CD4-positive, alpha-beta T cell treated with Interleukin-4 for 1 hour (primary cell): ENCODE measurements at regions not wholly inside any gene's neighbourhood (a gene's known extent, or its start where the extent isn't known, plus 50 kb on each side); places are given as distances from the start of the nearest gene placed in this dataset.
A peak's percentile ranks its signal among the peaks of the same experiment; 100 is the strongest.

Experiments
- DNase-seq, 2 donors: peaks; one replicate each; pipeline ENCODE4 v3.0.0-alpha.2; 2020 to 2022

GRCh38 chr6:134117409-134117808 lies 65.0 kb upstream of the SLC2A12 start:
- DNase-seq, result no peak

- DNase-seq, result no peak
Measured at GRCh38 chr6:134115715-134116074, 63.3 kb upstream of the SLC2A12 start.

GRCh38 chr6:134114918-134115714 lies 62.7 kb upstream of the SLC2A12 start:
- DNase-seq, result no peak

- no peak for DNase-seq
Measured at GRCh38 chr6:134114489-134114888, 62.1 kb upstream of the SLC2A12 start.

- no peak for DNase-seq
Measured at GRCh38 chr6:134111726-134112125, 59.3 kb upstream of the SLC2A12 start.

DNA sequence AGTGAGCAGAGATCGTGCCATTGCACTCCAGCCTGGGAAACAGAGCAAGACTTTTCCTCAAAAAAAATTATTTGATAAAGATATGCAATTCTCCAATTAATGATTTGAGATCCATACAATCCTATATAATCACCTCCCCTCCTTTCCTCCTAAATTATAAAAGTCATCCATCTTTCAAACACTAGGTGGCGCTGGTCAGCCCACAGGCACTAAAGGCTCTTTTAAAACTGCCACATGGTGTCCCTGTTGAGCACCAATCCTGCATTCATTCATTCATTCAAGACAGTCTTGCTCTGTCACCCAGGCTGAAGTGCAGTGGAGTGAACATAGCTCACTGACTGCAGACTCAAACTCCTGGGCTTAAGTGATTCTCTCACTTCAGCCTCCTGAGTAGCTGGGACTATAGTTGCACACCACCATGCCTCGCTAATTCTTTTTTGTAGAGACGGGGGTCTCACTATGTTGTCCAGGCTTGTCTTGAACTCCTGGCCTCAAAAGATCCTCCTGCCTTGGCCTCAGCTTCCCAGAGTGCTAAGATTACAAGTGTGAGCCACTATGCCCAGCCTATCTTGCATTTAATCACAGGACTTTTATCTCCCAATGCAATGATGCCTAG lies 58.7 kb upstream of the SLC2A12 start:
- peak; percentile 29 to 68 for DNase-seq

- DNase-seq, result no peak
Measured at GRCh38 chr6:134106702-134107101, 54.3 kb upstream of the SLC2A12 start.

DNA sequence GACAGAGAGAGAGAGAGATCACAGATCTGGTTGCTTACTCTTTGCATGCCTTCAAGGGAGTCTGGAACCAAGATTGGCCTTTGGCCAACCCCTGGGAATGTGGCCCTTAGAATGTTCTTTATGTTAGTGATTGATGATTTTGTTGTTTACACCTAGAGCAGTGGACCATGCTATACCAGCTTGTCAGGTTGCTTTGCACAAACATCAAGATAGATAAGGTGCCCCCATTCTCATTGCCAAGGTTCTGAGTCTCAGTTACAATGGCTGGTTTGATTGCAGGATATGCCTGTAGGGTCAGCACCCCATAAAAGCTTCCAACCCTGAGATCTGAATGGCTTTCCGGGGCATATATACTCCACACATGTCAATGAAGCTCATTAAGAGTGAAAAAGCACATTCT lies 53.5 kb upstream of the SLC2A12 start:
- no peak for DNase-seq

DNA sequence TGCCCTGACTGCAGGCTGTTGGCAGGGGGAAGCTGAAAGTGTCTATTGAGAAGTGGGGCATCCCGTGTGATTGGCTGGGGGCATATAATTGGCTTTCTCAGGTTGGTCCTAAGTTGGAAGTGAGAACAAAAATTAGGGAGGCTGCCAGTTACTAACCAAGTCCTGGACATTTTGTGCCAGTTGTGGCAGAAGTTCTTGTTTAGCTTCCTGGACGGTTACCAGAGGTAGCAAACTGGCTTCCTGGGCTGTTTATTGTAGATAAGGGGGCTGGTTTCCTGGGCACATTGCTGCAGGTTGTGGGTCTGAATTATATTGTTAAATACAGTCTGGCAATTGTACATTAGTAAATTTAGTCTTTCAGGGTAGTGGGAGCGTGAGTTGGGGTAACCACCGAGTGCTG lies 50.6 kb upstream of the SLC2A12 start:
- no peak for DNase-seq
